ENCODE measurements at regions not wholly inside any gene's neighbourhood (a gene's known extent, or its start where the extent isn't known, plus 50 kb on each side); places are given as distances from the start of the nearest gene placed in this dataset.

DNA sequence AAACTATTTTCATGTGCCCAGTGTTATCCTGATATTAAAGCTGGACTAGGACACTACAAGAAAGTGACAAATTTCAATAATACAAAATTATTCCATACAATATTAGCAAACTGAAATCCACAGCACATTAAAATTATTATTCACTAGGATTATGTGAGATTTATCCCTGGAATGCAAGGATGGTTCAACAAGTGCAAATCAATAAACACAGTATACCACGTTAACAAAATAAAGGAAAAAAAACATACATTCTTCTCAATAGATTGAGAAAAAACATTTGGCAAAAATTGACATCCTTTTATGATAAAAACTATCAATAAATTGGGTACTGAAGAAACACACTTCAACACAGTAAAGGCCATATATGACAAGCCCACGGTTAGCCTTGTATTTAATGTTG, 1758.2 kb upstream of the RAG2 start:
- H3K27ac ChIP-seq (ENCODE audit: insufficient read length, low read depth, low read length): no peak overlapping the region
- H2BK12ac ChIP-seq (ENCODE audit: insufficient read length, low read depth, low read length): no peak overlapping the region
- no peak overlapping the region for H2BK5ac ChIP-seq (ENCODE audit: insufficient read length, low read length)
- no peak overlapping the region for H4K8ac ChIP-seq (replicated peaks; ENCODE audit: insufficient read length, low read depth, low read length)
- H3K9ac ChIP-seq (ENCODE audit: extremely low read depth, insufficient read length, low read length): no peak overlapping the region
- TF ChIP-seq, protein P1, sequence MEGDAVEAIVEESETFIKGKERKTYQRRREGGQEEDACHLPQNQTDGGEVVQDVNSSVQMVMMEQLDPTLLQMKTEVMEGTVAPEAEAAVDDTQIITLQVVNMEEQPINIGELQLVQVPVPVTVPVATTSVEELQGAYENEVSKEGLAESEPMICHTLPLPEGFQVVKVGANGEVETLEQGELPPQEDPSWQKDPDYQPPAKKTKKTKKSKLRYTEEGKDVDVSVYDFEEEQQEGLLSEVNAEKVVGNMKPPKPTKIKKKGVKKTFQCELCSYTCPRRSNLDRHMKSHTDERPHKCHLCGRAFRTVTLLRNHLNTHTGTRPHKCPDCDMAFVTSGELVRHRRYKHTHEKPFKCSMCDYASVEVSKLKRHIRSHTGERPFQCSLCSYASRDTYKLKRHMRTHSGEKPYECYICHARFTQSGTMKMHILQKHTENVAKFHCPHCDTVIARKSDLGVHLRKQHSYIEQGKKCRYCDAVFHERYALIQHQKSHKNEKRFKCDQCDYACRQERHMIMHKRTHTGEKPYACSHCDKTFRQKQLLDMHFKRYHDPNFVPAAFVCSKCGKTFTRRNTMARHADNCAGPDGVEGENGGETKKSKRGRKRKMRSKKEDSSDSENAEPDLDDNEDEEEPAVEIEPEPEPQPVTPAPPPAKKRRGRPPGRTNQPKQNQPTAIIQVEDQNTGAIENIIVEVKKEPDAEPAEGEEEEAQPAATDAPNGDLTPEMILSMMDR (conservative IDR thresholded peaks at IDR 0.05): no peak
- no peaks in the 10 kb centered on the region for H3K79me1 ChIP-seq (ENCODE audit: insufficient read depth, low read depth, low read length, poor library complexity, severe bottlenecking)
- H3K18ac ChIP-seq (ENCODE audit: insufficient read length, low read depth, low read length): no peak overlapping the region
- no peak overlapping the region for H3K14ac ChIP-seq (ENCODE audit: insufficient read depth, low read length)
- no peak for DNase-seq
- Mint-ChIP-seq H3K4me3 (no peak overlapping the region), H3K27ac (no peak overlapping the region), H3K27me3 (ENCODE audit: low read depth) (no peaks in the 10 kb centered on the region), H3K9me3 (peaks cover 12 to 17% of the 10 kb centered on the region in 2 experiments), H3K4me1 (no peaks in the 10 kb centered on the region), H3K36me3 (ENCODE audit: insufficient read depth in 1 of 3, low read depth in 3 of 3) (peaks cover 0 to 12% (median 0%) of the 10 kb centered on the region in 3 experiments; a peak in 5 of 7 replicates)
- no CpG with 5 or more reads among the region's 2 CpGs for WGBS (ENCODE audit: extremely low coverage, insufficient read length, low lambda C conversion rate)
- H3K4me1 ChIP-seq (ENCODE audit: insufficient read depth, low read length): no peaks in the 10 kb centered on the region
- no peak overlapping the region for H3K56ac ChIP-seq (ENCODE audit: insufficient read length, low read depth, low read length)
- H4K20me1 ChIP-seq (ENCODE audit: control insufficient read depth, insufficient read depth, insufficient read length): no peaks in the 10 kb centered on the region
- H3K4me2 ChIP-seq (ENCODE audit: insufficient read depth, insufficient read length, low read length): no peak overlapping the region
- no peak overlapping the region for H2BK120ac ChIP-seq (ENCODE audit: low read depth, low read length, poor library complexity, severe bottlenecking)
- no peak overlapping the region for H3K4ac ChIP-seq (ENCODE audit: low read depth, low read length)
- H2AFZ ChIP-seq (ENCODE audit: low read length): no peak overlapping the region
- no peaks in the 10 kb centered on the region for H3K79me2 ChIP-seq (ENCODE audit: insufficient read depth, low read length)
- H3K9me3 ChIP-seq (ENCODE audit: control insufficient read depth, low read depth, low read length): no peaks in the 10 kb centered on the region
- no peak overlapping the region for H2BK20ac ChIP-seq (ENCODE audit: low read depth, low read length, poor library complexity, severe bottlenecking)
- H3K27me3 ChIP-seq (ENCODE audit: insufficient read depth, low read length): no peaks in the 10 kb centered on the region
- no peaks in the 10 kb centered on the region for H3K23me2 ChIP-seq (ENCODE audit: insufficient read length, low read depth, low read length, poor library complexity, severe bottlenecking)
- no peak overlapping the region for H4K5ac ChIP-seq (ENCODE audit: insufficient read length, low read depth, low read length)
- no peak overlapping the region for H3T11ph ChIP-seq (ENCODE audit: low read length)
- no peak overlapping the region for H3K23ac ChIP-seq (ENCODE audit: insufficient read length, low read depth, low read length)
- H2AK5ac ChIP-seq (ENCODE audit: insufficient read length, low read length): no peak overlapping the region
- no peak overlapping the region for H4K91ac ChIP-seq (ENCODE audit: insufficient read length, low read depth, low read length)
- H2BK15ac ChIP-seq (ENCODE audit: low read depth, low read length): no peak overlapping the region
